Pancreas (tissue), 10 donors: ENCODE measurements at regions not wholly inside any gene's neighbourhood (a gene's known extent, or its start where the extent isn't known, plus 50 kb on each side); places are given as distances from the start of the nearest gene placed in this dataset.

ENCODE experiments used
- ATAC-seq, 4 donors: fragments of 200-7000 bp; cut with Tn5 transposase; one replicate each; pipeline versions ENCODE4 v1.8.0 to v1.9.1; 2020; ENCODE audit warnings: mild to moderate bottlenecking in 4 of 4, moderate library complexity in 4 of 4
- DNase-seq, 6 donors: peaks; one replicate each; pipeline ENCODE4 v3.0.0-alpha.2; 2020
- FAIRE-seq: peaks from 2 replicates; lab custom pipeline; 2012; peaks lifted over from hg19 to GRCh38; lab: Jason Lieb, UNC
- H3K27ac ChIP-seq, 4 donors: fragments of 200-600 bp; sonication (generic); 1 replicate in 3 of 4; 2 replicates in 1 of 4; pipeline versions ENCODE4 v1.5.0 to v1.8.0; 2020
- H3K27me3 ChIP-seq, 4 donors: fragments of 200-600 bp; one replicate each; pipeline ENCODE4 v1.8.0; 2021
- H3K36me3 ChIP-seq, 3 donors: fragments of 200-600 bp; sonication (generic) in 1 of 3; one replicate each; pipeline versions ENCODE4 v1.5.0 to v1.8.0; 2020 to 2021
- H3K4me1 ChIP-seq, 3 donors: fragments of 200-600 bp; one replicate each; pipeline ENCODE4 v1.8.0; 2021
- H3K4me3 ChIP-seq, 4 donors: fragments of 200-600 bp; sonication (generic) in 2 of 4; one replicate each; pipeline versions ENCODE4 v1.5.0 to v1.8.0; 2020 to 2021
- H3K9me3 ChIP-seq, 4 donors: fragments of 200-600 bp; one replicate each; pipeline ENCODE4 v1.8.0; 2021
- WGBS, 2 donors: extraction: QIAGEN DNeasy Blood & Tissue Kit; methylation state at CpG; one replicate each; pipeline ENCODE4 v1.1.7; 2013; 5-methylcytosine and 5-hydroxymethylcytosine counted together
- intact Hi-C, 3 donors: fragments of 100-400 bp; cut with DNase I; formaldehyde crosslinking; loops; one replicate each; pipeline versions ENCODE4 v1.11.1 to v1.14.2; 2022
- TF ChIP-seq, protein P1 (sequence below), 4 donors: fragments of 200-600 bp; sonication (generic) in 3 of 4; IDR thresholded peaks; one replicate each; pipeline versions ENCODE4 v1.5.0 to v1.8.0; 2021; ENCODE audit warnings: antibody characterized with exemption in 4 of 4
- donor health status: healthy with polysubstance abuse.
- donor health status: DM: no; HTN: no; CAD: no; lungs with moderate emphysema.
- donor health status: DM: no; HTN: no; CAD: no.
- donor health status: control.
- donor health status: control.
- donor health status: Bipolar disorder and iron deficiency.
- donor health status: DM: yes; HTN: yes; CAD: no.
- donor health status: DM: no; HTN: no; CAD: no.
- donor health status: DM: no; HTN: no; CAD: no.
- donor health status: DM: yes; HTN: yes; CAD: no.

DNA sequence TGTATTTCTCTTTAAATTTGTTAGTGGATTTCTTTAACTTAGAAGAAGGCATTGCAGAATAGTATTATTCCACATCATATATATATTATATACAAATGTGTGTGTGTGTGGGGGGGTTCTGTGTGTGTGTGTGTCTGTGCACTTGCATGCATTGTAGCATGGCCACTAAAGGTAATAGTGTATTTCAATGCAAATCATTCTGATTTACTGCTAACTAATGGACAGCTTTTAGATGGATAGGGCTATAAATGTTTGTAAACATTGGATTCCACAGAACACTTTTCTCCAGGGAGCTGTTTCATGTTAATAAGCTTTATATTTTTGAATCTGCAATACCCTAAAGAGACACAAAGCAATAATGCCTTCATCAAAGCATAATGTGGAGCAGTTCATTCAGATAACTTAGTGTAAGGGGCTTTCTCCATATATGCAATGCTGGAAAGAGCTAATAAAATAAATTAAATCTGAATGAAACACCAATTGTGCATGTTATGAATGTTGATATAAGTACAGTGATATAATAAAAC lies 496.7 kb upstream of the CDH9 start:
- H3K4me1 ChIP-seq, result no peaks in the 10 kb centered on the region
- intact Hi-C loops, result no loop called here
- no peaks in the 10 kb centered on the region for H3K27me3 ChIP-seq
- no peaks in the 10 kb centered on the region for H3K9me3 ChIP-seq
- H3K4me3 ChIP-seq, result no peak overlapping the region
- no peaks in the 10 kb centered on the region for H3K36me3 ChIP-seq
- TF ChIP-seq, protein P1, sequence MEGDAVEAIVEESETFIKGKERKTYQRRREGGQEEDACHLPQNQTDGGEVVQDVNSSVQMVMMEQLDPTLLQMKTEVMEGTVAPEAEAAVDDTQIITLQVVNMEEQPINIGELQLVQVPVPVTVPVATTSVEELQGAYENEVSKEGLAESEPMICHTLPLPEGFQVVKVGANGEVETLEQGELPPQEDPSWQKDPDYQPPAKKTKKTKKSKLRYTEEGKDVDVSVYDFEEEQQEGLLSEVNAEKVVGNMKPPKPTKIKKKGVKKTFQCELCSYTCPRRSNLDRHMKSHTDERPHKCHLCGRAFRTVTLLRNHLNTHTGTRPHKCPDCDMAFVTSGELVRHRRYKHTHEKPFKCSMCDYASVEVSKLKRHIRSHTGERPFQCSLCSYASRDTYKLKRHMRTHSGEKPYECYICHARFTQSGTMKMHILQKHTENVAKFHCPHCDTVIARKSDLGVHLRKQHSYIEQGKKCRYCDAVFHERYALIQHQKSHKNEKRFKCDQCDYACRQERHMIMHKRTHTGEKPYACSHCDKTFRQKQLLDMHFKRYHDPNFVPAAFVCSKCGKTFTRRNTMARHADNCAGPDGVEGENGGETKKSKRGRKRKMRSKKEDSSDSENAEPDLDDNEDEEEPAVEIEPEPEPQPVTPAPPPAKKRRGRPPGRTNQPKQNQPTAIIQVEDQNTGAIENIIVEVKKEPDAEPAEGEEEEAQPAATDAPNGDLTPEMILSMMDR (IDR thresholded peaks at IDR 0.05), result no peak
- DNase-seq (no peak), FAIRE-seq (no peak), ATAC-seq (no peak)
- H3K27ac ChIP-seq, result no peak overlapping the region

DNA sequence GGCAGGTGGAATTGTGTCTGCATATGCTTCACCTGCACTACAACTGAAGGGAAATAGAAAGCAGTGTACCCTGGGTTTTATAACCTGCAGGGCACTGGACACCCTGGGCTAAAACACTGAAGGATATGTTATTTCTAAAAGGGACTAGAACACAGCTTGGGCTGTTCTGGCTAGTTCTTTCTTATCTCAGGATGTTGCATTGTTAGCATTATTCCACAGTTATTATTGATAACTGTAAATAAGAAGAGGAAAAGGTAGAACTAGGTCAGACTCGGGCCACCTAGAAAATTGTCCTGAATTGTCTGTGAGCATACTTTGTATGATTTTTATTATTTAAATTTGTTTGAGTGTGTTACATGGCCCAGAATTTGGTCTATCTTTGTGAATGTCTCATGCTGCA lies 493.9 kb upstream of the CDH9 start:
- ATAC-seq (no peak), FAIRE-seq (no peak), DNase-seq (no peak)
- 38 to 53% methylated on average over 1 of the region's 1 CpG for WGBS, 2 donors
- Histone ChIP-seq H3K9me3 (no peaks in the 10 kb centered on the region), H3K27ac (no peak overlapping the region), H3K4me3 (no peak overlapping the region), H3K27me3 (no peaks in the 10 kb centered on the region), H3K4me1 (no peaks in the 10 kb centered on the region), H3K36me3 (no peaks in the 10 kb centered on the region)
- intact Hi-C loops, result no loop called here
- TF ChIP-seq, protein P1 (IDR thresholded peaks at IDR 0.05), result no peak

DNA sequence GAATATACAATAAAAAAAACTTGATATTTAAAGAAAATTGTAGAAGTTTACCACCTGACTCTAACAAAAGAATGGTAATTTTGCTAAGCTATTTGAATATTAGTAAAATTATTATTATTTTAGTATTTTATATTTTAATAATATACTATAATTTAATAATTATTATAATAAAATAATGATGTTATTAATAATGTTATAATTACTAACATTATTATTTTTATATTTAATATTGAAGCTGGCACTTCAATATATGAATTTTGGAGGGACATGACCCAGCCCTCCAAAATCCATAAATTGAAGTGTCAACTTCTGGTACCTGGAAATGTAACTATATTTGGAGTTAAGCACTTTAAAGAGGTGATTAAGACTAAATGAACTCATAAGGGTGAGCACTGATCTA lies 486.1 kb upstream of the CDH9 start:
- FAIRE-seq, result peak; percentile 51
- H3K9me3 ChIP-seq, result no peaks in the 10 kb centered on the region

DNA sequence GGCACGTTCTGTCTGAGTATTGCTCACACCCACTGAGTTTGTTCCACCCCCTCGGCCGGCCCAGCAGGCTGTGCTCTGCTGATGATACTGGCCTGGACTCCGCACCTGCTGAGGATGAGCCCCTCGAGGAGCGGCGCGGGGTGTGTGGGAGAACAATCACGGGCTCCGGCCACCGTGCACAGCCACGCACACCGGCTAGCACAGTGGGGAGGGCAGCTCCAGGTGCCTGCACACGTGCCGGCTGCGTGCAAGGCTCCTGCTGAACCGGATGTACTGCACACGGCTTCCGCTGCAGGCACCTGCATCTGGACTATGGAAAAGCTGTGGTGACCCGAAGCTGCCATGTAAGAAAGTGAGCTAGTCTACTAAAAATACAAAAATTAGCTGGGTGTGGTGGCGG lies 485.2 kb upstream of the CDH9 start:
- DNase-seq (peak in 2 of 6 donors; percentile 15 to 49), FAIRE-seq (no peak), ATAC-seq (no peak)
- Histone ChIP-seq H3K4me1 (no peaks in the 10 kb centered on the region), H3K36me3 (no peaks in the 10 kb centered on the region), H3K27me3 (no peaks in the 10 kb centered on the region), H3K9me3 (no peaks in the 10 kb centered on the region), H3K27ac (no peak overlapping the region), H3K4me3 (no peak overlapping the region)
- TF ChIP-seq, protein P1 (IDR thresholded peaks at IDR 0.05), result no peak
- intact Hi-C loops, result no loop called here
- WGBS, 2 donors, result 79 to 87% methylated on average over 21 of the region's 21 CpGs

More for the DNA sequence above, 486.1 kb upstream of the CDH9 start:
- Histone ChIP-seq H3K27me3 (no peaks in the 10 kb centered on the region), H3K4me1 (no peaks in the 10 kb centered on the region), H3K27ac (no peak overlapping the region), H3K36me3 (no peaks in the 10 kb centered on the region), H3K4me3 (no peak overlapping the region)
- intact Hi-C loops, result no loop called here
- DNase-seq, result no peak
- ATAC-seq, result no peak
- TF ChIP-seq, protein P1 (IDR thresholded peaks at IDR 0.05), result no peak

DNA sequence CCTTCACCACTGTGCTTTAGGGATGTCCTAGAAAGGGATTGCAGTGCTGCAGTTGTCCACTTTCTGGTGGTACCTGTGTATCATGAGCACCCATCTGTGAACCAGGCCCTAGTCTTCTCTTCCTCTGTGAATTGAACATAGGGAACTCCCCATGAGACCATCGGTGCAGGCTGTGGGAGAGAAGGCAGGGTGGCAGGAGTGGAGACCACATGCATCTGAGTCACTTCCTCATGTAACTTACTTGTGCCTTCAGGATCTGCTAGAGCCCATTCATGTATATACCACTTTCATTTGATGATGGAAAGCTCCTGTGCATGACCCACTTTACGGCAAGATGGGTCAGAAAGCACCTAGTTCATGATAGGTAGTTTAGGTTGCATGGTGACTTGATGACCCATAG lies 478.1 kb upstream of the CDH9 start:
- Histone ChIP-seq H3K36me3 (no peaks in the 10 kb centered on the region), H3K4me3 (no peak overlapping the region), H3K27ac (no peak overlapping the region), H3K4me1 (no peaks in the 10 kb centered on the region), H3K27me3 (no peaks in the 10 kb centered on the region), H3K9me3 (no peaks in the 10 kb centered on the region)
- FAIRE-seq (no peak), DNase-seq (no peak), ATAC-seq (no peak)
- TF ChIP-seq, protein P1 (IDR thresholded peaks at IDR 0.05), result no peak
- WGBS, 2 donors, result 71 to 88% methylated on average over 2 of the region's 2 CpGs
- intact Hi-C loops, result no loop called here
